ENCODE measurements at regions not wholly inside any gene's neighbourhood (a gene's known extent, or its start where the extent isn't known, plus 50 kb on each side); places are given as distances from the start of the nearest gene placed in this dataset.
A peak's percentile ranks its signal among the peaks of the same experiment; 100 is the strongest.

GRCh38 chr3:135706758-135707375, 258.7 kb upstream of the PPP2R3A start:
- no peaks in the 10 kb centered on the region for H3K27me3 Mint-ChIP-seq (ENCODE audit: low read depth)
- H3K4me3 Mint-ChIP-seq: no peak overlapping the region
- DNase-seq (no peak), ATAC-seq (replicated peaks in 1 of 2) (no peak)
- no peaks in the 10 kb centered on the region for H3K36me3 Mint-ChIP-seq (ENCODE audit: insufficient read depth in 2 of 2)
- no peak overlapping the region for H3K27ac Mint-ChIP-seq
- no peaks in the 10 kb centered on the region for H3K4me1 Mint-ChIP-seq (ENCODE audit: low read depth)
- H3K9me3 Mint-ChIP-seq: peaks cover 0 to 3% of the 10 kb centered on the region in 2 donors

DNA sequence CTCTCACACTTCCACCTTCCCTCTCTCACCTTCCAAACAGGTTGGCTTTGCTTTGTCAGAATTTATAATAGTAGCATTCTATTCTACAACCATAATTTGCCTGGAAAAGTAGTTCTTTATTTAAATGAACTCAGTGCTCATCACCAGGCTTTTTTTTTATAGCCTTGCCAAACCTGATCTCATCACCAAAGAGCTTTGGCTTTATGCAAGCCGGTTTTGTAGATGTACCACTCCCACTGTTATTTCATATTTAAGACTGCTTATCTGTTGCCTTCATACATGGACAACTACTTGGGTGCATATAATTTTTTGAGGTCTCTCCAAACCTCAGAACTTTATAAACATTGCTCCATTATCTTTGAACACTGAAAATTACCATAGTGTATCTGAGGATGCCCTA, 246.1 kb upstream of the PPP2R3A start:
- H3K4me1 Mint-ChIP-seq (ENCODE audit: low read depth): no peaks in the 10 kb centered on the region
- DNase-seq: no peak
- H3K4me3 Mint-ChIP-seq: no peak overlapping the region
- H3K36me3 Mint-ChIP-seq (ENCODE audit: insufficient read depth in 2 of 2): no peaks in the 10 kb centered on the region
- no peaks in the 10 kb centered on the region for H3K27me3 Mint-ChIP-seq (ENCODE audit: low read depth)
- no peak overlapping the region for H3K27ac Mint-ChIP-seq
- peaks cover 5 to 6% of the 10 kb centered on the region in 2 donors for H3K9me3 Mint-ChIP-seq
- no peak for ATAC-seq (replicated peaks in 1 of 2)

- Mint-ChIP-seq H3K36me3 (ENCODE audit: insufficient read depth in 2 of 2) (peaks cover 0 to 3% of the 10 kb centered on the region in 2 donors), H3K4me3 (no peak overlapping the region), H3K4me1 (ENCODE audit: low read depth) (no peaks in the 10 kb centered on the region), H3K9me3 (peaks cover 13 to 16% of the 10 kb centered on the region in 2 donors), H3K27ac (no peak overlapping the region), H3K27me3 (ENCODE audit: low read depth) (no peaks in the 10 kb centered on the region)
- ATAC-seq (replicated peaks in 1 of 2) (no peak), DNase-seq (no peak)
These were observed 237.4 kb upstream of the PPP2R3A start for GRCh38 chr3:135728007-135728721.

GRCh38 chr3:135731546-135731945, 234.0 kb upstream of the PPP2R3A start:
- no peak for ATAC-seq (replicated peaks in 1 of 2)

GRCh38 chr3:135736740-135737139, 228.8 kb upstream of the PPP2R3A start:
- no peaks in the 10 kb centered on the region for H3K27me3 Mint-ChIP-seq (ENCODE audit: low read depth)
- no peak overlapping the region for H3K4me3 Mint-ChIP-seq
- no peaks in the 10 kb centered on the region for H3K4me1 Mint-ChIP-seq (ENCODE audit: low read depth)
- ATAC-seq (replicated peaks in 1 of 2): no peak
- no peak overlapping the region for H3K27ac Mint-ChIP-seq
- peaks cover 11 to 14% of the 10 kb centered on the region in 2 donors for H3K9me3 Mint-ChIP-seq
- DNase-seq: peak; percentile 6 to 17
- peaks cover 2 to 3% of the 10 kb centered on the region in 2 donors for H3K36me3 Mint-ChIP-seq (ENCODE audit: insufficient read depth in 2 of 2)

More at GRCh38 chr3:135731546-135731945, 234.0 kb upstream of the PPP2R3A start:
- Mint-ChIP-seq H3K36me3 (ENCODE audit: insufficient read depth in 2 of 2) (peaks cover 1 to 2% of the 10 kb centered on the region in 2 donors), H3K27me3 (ENCODE audit: low read depth) (no peaks in the 10 kb centered on the region), H3K27ac (no peak overlapping the region), H3K4me1 (ENCODE audit: low read depth) (no peaks in the 10 kb centered on the region), H3K4me3 (no peak overlapping the region), H3K9me3 (peaks cover 10 to 16% of the 10 kb centered on the region in 2 donors)
- no peak for DNase-seq

DNA sequence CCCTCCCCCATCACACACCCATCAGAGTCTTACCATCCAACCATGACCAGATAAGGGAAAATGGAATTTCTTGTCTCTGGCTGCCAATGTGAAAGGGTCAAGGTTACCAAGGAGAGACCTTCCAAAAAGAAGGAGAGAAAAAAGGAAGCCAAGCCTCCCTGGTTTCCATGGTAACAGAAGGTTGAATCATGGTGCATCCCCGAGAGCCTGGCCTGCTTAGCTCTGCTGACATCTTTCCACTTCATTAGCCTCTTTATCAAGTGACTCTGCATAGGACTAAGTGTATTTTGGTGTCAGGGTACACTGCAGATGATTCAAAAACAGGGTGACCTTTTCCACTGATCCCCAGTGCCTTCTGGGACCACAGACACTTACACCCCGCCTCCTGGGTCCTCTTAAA, 225.7 kb upstream of the PPP2R3A start:
- Mint-ChIP-seq H3K27me3 (ENCODE audit: low read depth) (no peaks in the 10 kb centered on the region), H3K4me1 (ENCODE audit: low read depth) (no peaks in the 10 kb centered on the region), H3K27ac (no peak overlapping the region), H3K9me3 (peaks cover 9 to 11% of the 10 kb centered on the region in 2 donors), H3K36me3 (ENCODE audit: insufficient read depth in 2 of 2) (peaks cover 2 to 3% of the 10 kb centered on the region in 2 donors), H3K4me3 (no peak overlapping the region)
- ATAC-seq (replicated peaks in 1 of 2) (no peak), DNase-seq (no peak)

DNA sequence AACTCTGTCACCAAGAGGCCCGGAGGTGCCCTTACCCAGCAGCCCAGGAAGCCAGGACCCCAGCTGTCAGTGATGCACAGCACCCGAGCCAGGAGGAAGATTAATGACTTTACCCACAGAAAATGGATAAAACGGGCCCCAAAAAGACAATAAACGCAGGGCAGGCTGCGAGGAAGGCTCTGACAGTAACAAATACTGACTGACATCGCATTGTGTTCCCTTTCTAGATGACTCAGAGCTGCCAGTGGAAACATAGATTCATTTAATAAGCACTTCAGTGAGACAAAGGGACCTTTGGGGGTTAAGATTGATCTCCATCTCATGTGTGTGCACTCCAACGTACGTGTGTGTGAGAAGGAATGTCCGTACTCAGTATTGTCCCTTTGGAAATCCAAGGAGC, 225.3 kb upstream of the PPP2R3A start:
- Mint-ChIP-seq H3K36me3 (ENCODE audit: insufficient read depth in 2 of 2) (peaks cover 2 to 3% of the 10 kb centered on the region in 2 donors), H3K4me1 (ENCODE audit: low read depth) (no peaks in the 10 kb centered on the region), H3K4me3 (no peak overlapping the region), H3K27ac (no peak overlapping the region), H3K9me3 (peaks cover 9 to 10% of the 10 kb centered on the region in 2 donors), H3K27me3 (ENCODE audit: low read depth) (no peaks in the 10 kb centered on the region)
- no peak for ATAC-seq (replicated peaks in 1 of 2)
- DNase-seq: no peak

GRCh38 chr3:135740751-135741150, 224.8 kb upstream of the PPP2R3A start:
- no peaks in the 10 kb centered on the region for H3K4me1 Mint-ChIP-seq (ENCODE audit: low read depth)
- peaks cover 2 to 3% of the 10 kb centered on the region in 2 donors for H3K36me3 Mint-ChIP-seq (ENCODE audit: insufficient read depth in 2 of 2)
- no peaks in the 10 kb centered on the region for H3K27me3 Mint-ChIP-seq (ENCODE audit: low read depth)
- DNase-seq (no peak), ATAC-seq (replicated peaks in 1 of 2) (no peak)
- peaks cover 7 to 9% of the 10 kb centered on the region in 2 donors for H3K9me3 Mint-ChIP-seq
- no peak overlapping the region for H3K27ac Mint-ChIP-seq
- H3K4me3 Mint-ChIP-seq: no peak overlapping the region

- no peaks in the 10 kb centered on the region for H3K27me3 Mint-ChIP-seq (ENCODE audit: low read depth)
- H3K4me1 Mint-ChIP-seq (ENCODE audit: low read depth): no peaks in the 10 kb centered on the region
- no peak overlapping the region for H3K27ac Mint-ChIP-seq
- no peak for DNase-seq
- H3K9me3 Mint-ChIP-seq: no peaks in the 10 kb centered on the region
- H3K4me3 Mint-ChIP-seq: no peak overlapping the region
- H3K36me3 Mint-ChIP-seq (ENCODE audit: insufficient read depth in 2 of 2): no peaks in the 10 kb centered on the region
- no peak for ATAC-seq (replicated peaks in 1 of 2)
These were observed 213.5 kb upstream of the PPP2R3A start for GRCh38 chr3:135751991-135752390.

DNA sequence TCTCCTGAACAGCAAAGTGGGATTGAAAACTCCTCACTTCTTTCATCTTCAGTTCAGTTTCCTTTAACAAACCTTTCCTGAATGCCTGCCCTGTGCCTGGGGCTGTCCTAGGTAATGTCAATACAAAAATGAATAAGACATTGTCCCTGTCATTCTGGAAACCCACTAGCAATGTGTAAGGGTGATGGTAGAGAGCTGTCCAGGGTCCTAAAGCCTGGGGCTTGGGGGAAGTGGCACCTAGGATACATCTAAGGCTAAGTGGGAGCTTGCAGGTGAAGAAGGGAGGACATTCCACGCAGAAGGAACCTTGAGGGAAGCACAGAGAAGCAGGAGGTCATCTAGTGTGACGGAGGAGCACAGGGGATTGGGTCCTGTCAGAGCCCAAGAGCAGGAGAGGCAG, 212.7 kb upstream of the PPP2R3A start:
- Mint-ChIP-seq H3K36me3 (ENCODE audit: insufficient read depth in 2 of 2) (no peaks in the 10 kb centered on the region), H3K27me3 (ENCODE audit: low read depth) (no peaks in the 10 kb centered on the region), H3K9me3 (no peaks in the 10 kb centered on the region), H3K4me3 (no peak overlapping the region), H3K27ac (no peak overlapping the region), H3K4me1 (ENCODE audit: low read depth) (no peaks in the 10 kb centered on the region)
- DNase-seq (no peak), ATAC-seq (replicated peaks in 1 of 2) (no peak)

DNA sequence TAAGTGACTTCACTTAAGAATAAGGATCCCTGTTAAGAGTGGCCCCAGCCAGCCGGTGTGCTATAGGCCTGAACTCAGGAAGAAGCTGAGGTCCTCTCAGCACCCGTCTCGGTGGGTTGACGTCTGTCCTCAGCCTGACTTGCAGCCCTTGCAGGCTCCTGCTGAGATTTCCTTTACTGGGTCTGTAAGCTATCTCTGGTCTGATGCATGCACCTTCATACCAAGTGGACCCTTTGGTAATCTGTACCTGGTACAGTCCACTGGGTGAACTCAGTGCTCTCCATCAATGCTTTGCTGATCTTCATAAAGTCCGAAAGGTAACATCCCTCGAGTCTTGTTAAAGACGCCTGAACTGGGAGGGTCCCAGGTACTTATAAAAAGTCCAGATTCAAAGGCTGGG, 212.0 kb upstream of the PPP2R3A start:
- no peak overlapping the region for H3K4me3 Mint-ChIP-seq
- H3K9me3 Mint-ChIP-seq: no peaks in the 10 kb centered on the region
- H3K36me3 Mint-ChIP-seq (ENCODE audit: insufficient read depth in 2 of 2): no peaks in the 10 kb centered on the region
- DNase-seq (no peak), ATAC-seq (replicated peaks in 1 of 2) (no peak)
- H3K4me1 Mint-ChIP-seq (ENCODE audit: low read depth): no peaks in the 10 kb centered on the region
- no peaks in the 10 kb centered on the region for H3K27me3 Mint-ChIP-seq (ENCODE audit: low read depth)
- H3K27ac Mint-ChIP-seq: no peak overlapping the region

- H3K9me3 Mint-ChIP-seq: no peaks in the 10 kb centered on the region
- H3K4me3 Mint-ChIP-seq: no peak overlapping the region
- H3K27ac Mint-ChIP-seq: no peak overlapping the region
- H3K4me1 Mint-ChIP-seq (ENCODE audit: low read depth): no peaks in the 10 kb centered on the region
- ATAC-seq (replicated peaks in 1 of 2) (no peak), DNase-seq (no peak)
- H3K36me3 Mint-ChIP-seq (ENCODE audit: insufficient read depth in 2 of 2): no peaks in the 10 kb centered on the region
- no peaks in the 10 kb centered on the region for H3K27me3 Mint-ChIP-seq (ENCODE audit: low read depth)
These were observed 210.0 kb upstream of the PPP2R3A start for GRCh38 chr3:135755330-135756105.

DNA sequence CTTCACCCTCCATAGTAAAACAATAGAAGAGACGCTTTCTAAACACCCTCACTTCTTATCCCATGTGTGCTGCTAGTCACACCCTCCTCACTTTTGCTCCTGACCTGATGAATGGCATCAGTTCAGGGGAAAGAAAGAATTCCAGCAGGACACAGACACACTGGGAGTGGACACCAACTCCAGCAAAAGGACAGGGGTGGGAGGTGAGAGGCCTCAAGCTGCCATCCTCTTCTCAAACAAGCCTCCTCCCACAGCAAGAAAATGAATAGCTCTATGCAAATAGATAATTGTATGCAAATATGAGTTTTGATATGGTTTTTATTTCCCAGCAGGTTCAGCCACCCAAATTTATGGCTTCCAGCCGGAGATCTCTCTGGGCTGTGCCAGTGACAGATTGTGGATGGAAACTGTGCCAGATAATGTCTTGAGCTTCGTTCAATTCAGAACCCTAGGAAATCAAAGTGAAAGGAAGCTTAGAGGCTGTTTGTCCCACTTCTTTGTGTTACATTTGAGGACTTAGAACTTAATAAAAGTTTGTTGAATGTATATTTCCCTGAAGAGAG, 209.3 kb upstream of the PPP2R3A start:
- no peak overlapping the region for H3K4me3 Mint-ChIP-seq
- no peak for DNase-seq
- H3K4me1 Mint-ChIP-seq (ENCODE audit: low read depth): no peaks in the 10 kb centered on the region
- no peak overlapping the region for H3K27ac Mint-ChIP-seq
- no peaks in the 10 kb centered on the region for H3K36me3 Mint-ChIP-seq (ENCODE audit: insufficient read depth in 2 of 2)
- H3K27me3 Mint-ChIP-seq (ENCODE audit: low read depth): no peaks in the 10 kb centered on the region
- ATAC-seq (replicated peaks in 1 of 2): no peak
- no peaks in the 10 kb centered on the region for H3K9me3 Mint-ChIP-seq

Data from activated T-cell treated with anti-CD3 and anti-CD28 coated beads, Interleukin-2, amount 50 U/mL, for 72 hours (primary cell).